ENCODE measurements at regions not wholly inside any gene's neighbourhood (a gene's known extent, or its start where the extent isn't known, plus 50 kb on each side); places are given as distances from the start of the nearest gene placed in this dataset.

GRCh38 chr6:128632131-128632530 is 111.7 kb upstream of the PTPRK start:
- no peak overlapping the region for H3K4me3 ChIP-seq (ENCODE audit: low read length)
- no peaks in the 10 kb centered on the region for H3K27me3 ChIP-seq (ENCODE audit: control insufficient read depth, low read length)
- TF ChIP-seq, protein P1, sequence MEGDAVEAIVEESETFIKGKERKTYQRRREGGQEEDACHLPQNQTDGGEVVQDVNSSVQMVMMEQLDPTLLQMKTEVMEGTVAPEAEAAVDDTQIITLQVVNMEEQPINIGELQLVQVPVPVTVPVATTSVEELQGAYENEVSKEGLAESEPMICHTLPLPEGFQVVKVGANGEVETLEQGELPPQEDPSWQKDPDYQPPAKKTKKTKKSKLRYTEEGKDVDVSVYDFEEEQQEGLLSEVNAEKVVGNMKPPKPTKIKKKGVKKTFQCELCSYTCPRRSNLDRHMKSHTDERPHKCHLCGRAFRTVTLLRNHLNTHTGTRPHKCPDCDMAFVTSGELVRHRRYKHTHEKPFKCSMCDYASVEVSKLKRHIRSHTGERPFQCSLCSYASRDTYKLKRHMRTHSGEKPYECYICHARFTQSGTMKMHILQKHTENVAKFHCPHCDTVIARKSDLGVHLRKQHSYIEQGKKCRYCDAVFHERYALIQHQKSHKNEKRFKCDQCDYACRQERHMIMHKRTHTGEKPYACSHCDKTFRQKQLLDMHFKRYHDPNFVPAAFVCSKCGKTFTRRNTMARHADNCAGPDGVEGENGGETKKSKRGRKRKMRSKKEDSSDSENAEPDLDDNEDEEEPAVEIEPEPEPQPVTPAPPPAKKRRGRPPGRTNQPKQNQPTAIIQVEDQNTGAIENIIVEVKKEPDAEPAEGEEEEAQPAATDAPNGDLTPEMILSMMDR (IDR thresholded peaks at IDR 0.05; ENCODE audit: low read depth, low read length, poor library complexity, severe bottlenecking) = no peak
- no peak for TF ChIP-seq EZH2phosphoT487 (IDR thresholded peaks at IDR 0.05; ENCODE audit: borderline replicate concordance, low read length)
- no peaks in the 10 kb centered on the region for H3K36me3 ChIP-seq (ENCODE audit: control insufficient read depth, low read length)
- H3K9me2 ChIP-seq (replicated peaks; ENCODE audit: control insufficient read depth, low read length) = no peaks in the 10 kb centered on the region
- no peak overlapping the region for H3K27ac ChIP-seq (ENCODE audit: low read depth, low read length)
- H3K9me3 ChIP-seq (ENCODE audit: control insufficient read depth, insufficient read depth, low read length) = no peaks in the 10 kb centered on the region
- H4K20me1 ChIP-seq (ENCODE audit: control insufficient read depth, insufficient read depth, low read depth, low read length) = no peaks in the 10 kb centered on the region
- no peaks in the 10 kb centered on the region for H3K79me2 ChIP-seq (ENCODE audit: control insufficient read depth, low read length)
- no peaks in the 10 kb centered on the region for H3F3A ChIP-seq (ENCODE audit: control insufficient read depth, insufficient read depth)
- no peaks in the 10 kb centered on the region for H3K4me1 ChIP-seq (ENCODE audit: control insufficient read depth, low read length)
- H3K4me2 ChIP-seq (ENCODE audit: low read length) = no peak overlapping the region

GRCh38 chr6:128631031-128631430 is 110.6 kb upstream of the PTPRK start:
- no peak overlapping the region for H3K27ac ChIP-seq (ENCODE audit: low read depth, low read length)
- no peaks in the 10 kb centered on the region for H3F3A ChIP-seq (ENCODE audit: control insufficient read depth, insufficient read depth)
- no peaks in the 10 kb centered on the region for H3K4me1 ChIP-seq (ENCODE audit: control insufficient read depth, low read length)
- H3K9me3 ChIP-seq (ENCODE audit: control insufficient read depth, insufficient read depth, low read length) = no peaks in the 10 kb centered on the region
- TF ChIP-seq EZH2phosphoT487 (IDR thresholded peaks at IDR 0.05; ENCODE audit: borderline replicate concordance, low read length) = no peak
- TF ChIP-seq, protein P1 (IDR thresholded peaks at IDR 0.05; ENCODE audit: low read depth, low read length, poor library complexity, severe bottlenecking) = no peak
- H3K4me2 ChIP-seq (ENCODE audit: low read length) = no peak overlapping the region
- no peaks in the 10 kb centered on the region for H3K79me2 ChIP-seq (ENCODE audit: control insufficient read depth, low read length)
- H3K36me3 ChIP-seq (ENCODE audit: control insufficient read depth, low read length) = no peaks in the 10 kb centered on the region
- no peaks in the 10 kb centered on the region for H4K20me1 ChIP-seq (ENCODE audit: control insufficient read depth, insufficient read depth, low read depth, low read length)
- no peaks in the 10 kb centered on the region for H3K27me3 ChIP-seq (ENCODE audit: control insufficient read depth, low read length)
- H3K4me3 ChIP-seq (ENCODE audit: low read length) = no peak overlapping the region
- no peaks in the 10 kb centered on the region for H3K9me2 ChIP-seq (replicated peaks; ENCODE audit: control insufficient read depth, low read length)

DNA sequence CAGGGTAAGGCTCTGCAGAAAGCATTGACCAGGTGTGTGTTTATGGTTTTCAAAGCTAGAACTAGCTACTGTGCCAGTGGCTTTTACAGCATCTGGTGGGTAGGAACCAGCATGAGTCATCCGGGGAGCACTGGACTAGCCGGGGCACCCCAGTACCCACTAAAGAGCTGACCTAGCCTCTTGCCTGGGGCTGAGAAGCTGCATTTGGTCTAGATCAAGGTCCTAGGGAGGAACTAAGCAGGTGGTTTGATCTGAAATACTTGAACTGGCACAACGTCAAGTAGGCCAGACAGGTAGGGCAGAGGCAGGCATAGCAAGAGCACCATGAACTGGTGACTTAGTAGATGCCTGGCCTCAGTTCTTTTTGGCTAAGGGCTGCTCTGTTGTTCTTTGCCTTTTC is 109.8 kb upstream of the PTPRK start:
- no peaks in the 10 kb centered on the region for H3K4me1 ChIP-seq (ENCODE audit: control insufficient read depth, low read length)
- no peaks in the 10 kb centered on the region for H3K36me3 ChIP-seq (ENCODE audit: control insufficient read depth, low read length)
- H3K27ac ChIP-seq (ENCODE audit: low read depth, low read length) = no peak overlapping the region
- no peaks in the 10 kb centered on the region for H3F3A ChIP-seq (ENCODE audit: control insufficient read depth, insufficient read depth)
- no peak overlapping the region for H3K4me3 ChIP-seq (ENCODE audit: low read length)
- H3K27me3 ChIP-seq (ENCODE audit: control insufficient read depth, low read length) = no peaks in the 10 kb centered on the region
- H3K4me2 ChIP-seq (ENCODE audit: low read length) = no peak overlapping the region
- no peaks in the 10 kb centered on the region for H3K79me2 ChIP-seq (ENCODE audit: control insufficient read depth, low read length)
- TF ChIP-seq EZH2phosphoT487 (IDR thresholded peaks at IDR 0.05; ENCODE audit: borderline replicate concordance, low read length) = no peak
- TF ChIP-seq, protein P1 (IDR thresholded peaks at IDR 0.05; ENCODE audit: low read depth, low read length, poor library complexity, severe bottlenecking) = no peak
- no peaks in the 10 kb centered on the region for H4K20me1 ChIP-seq (ENCODE audit: control insufficient read depth, insufficient read depth, low read depth, low read length)
- H3K9me3 ChIP-seq (ENCODE audit: control insufficient read depth, insufficient read depth, low read length) = no peaks in the 10 kb centered on the region
- no peaks in the 10 kb centered on the region for H3K9me2 ChIP-seq (replicated peaks; ENCODE audit: control insufficient read depth, low read length)

DNA sequence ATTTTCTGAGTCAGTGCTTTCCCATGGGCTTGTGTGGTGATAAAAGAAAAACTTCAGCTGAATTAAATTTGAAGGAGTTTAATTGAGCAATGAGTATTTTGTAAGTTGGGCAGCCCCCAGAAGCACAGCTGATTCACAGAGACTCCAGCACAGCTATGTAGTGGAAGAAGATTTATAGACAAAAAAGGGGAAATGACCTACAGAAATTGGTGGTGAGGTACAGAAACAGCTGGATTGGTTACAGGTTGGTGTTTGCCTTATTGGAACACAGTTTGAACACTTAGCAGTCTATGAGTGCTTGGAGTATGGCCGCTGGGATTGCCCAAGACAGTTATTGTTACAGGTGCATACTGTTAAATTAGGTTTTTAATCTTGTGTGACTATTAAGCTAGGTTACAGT is 96.9 kb upstream of the PTPRK start:
- no peak overlapping the region for H3K27ac ChIP-seq (ENCODE audit: low read depth, low read length)

More for the DNA sequence above, 96.9 kb upstream of the PTPRK start:
- H3K9me2 ChIP-seq (replicated peaks; ENCODE audit: control insufficient read depth, low read length) = no peaks in the 10 kb centered on the region
- no peaks in the 10 kb centered on the region for H3F3A ChIP-seq (ENCODE audit: control insufficient read depth, insufficient read depth)
- H3K4me1 ChIP-seq (ENCODE audit: control insufficient read depth, low read length) = no peaks in the 10 kb centered on the region
- H3K36me3 ChIP-seq (ENCODE audit: control insufficient read depth, low read length) = no peaks in the 10 kb centered on the region
- H3K79me2 ChIP-seq (ENCODE audit: control insufficient read depth, low read length) = no peaks in the 10 kb centered on the region
- H3K9me3 ChIP-seq (ENCODE audit: control insufficient read depth, insufficient read depth, low read length) = no peaks in the 10 kb centered on the region
- H3K27me3 ChIP-seq (ENCODE audit: control insufficient read depth, low read length) = no peaks in the 10 kb centered on the region
- no peak overlapping the region for H3K4me2 ChIP-seq (ENCODE audit: low read length)
- no peak for TF ChIP-seq EZH2phosphoT487 (IDR thresholded peaks at IDR 0.05; ENCODE audit: borderline replicate concordance, low read length)
- TF ChIP-seq, protein P1 (IDR thresholded peaks at IDR 0.05; ENCODE audit: low read depth, low read length, poor library complexity, severe bottlenecking) = no peak
- no peaks in the 10 kb centered on the region for H4K20me1 ChIP-seq (ENCODE audit: control insufficient read depth, insufficient read depth, low read depth, low read length)
- H3K4me3 ChIP-seq (ENCODE audit: low read length) = no peak overlapping the region

Data from DOHH2 (cell line).